ENCODE measurements at regions not wholly inside any gene's neighbourhood (a gene's known extent, or its start where the extent isn't known, plus 50 kb on each side); places are given as distances from the start of the nearest gene placed in this dataset.
A peak's percentile ranks its signal among the peaks of the same experiment; 100 is the strongest.
"Not testable (repeated sequence)": the region's sequence is repeated elsewhere in the genome, so short reads cannot be mapped to it uniquely, and the experiment has no call there.

DNA sequence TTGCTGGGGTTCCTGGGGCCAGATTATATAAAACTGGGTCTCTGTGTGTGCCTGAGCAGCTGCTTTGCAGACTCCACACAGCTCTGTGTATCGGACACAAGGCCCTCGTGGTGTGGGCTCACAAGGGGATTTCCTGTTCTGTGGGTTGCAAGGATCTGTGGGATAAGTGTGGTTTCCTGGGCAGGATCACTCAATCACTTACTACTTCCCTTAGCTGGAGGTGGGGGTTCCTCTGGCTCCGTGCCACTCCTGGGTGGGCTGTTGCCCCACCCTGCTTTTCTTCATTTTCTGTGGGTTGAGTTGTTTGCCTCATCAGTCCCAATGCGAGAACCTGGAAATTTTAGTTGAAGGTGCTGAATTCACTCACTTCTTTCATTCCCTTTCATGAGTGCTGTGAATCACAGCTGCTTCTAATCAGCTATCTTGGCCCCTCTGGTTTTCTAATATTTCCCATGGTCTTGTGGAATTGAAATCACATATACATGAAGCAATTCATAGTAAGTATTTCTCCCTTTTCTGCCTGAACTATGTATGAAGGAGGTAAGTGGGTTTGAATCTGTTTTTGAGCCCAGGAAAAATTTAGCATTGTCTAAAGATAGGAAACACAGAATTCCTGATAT is 196.3 kb downstream of the DCDC2C start:
- peak; percentile 19 for DNase-seq

DNA sequence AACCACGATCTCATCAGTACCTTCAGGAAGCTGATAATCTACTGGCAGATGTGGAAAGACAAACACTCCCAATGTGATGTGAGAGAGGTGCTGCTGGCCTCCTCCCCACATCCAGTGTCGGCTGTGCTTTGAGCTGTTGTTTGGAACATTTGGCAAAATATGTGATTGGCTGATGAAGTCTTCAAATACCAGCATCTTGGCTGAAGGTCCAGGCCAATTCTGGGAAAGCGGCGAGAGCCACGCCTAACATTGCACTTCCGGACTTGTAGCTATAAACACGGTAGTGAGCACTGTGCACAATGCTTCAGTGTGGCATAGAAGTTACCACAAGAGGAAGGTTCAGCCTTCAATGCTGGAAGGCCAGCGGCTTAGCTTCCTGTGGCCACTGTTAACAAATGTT is 198.8 kb downstream of the DCDC2C start:
- DNase-seq: no peak

DNA sequence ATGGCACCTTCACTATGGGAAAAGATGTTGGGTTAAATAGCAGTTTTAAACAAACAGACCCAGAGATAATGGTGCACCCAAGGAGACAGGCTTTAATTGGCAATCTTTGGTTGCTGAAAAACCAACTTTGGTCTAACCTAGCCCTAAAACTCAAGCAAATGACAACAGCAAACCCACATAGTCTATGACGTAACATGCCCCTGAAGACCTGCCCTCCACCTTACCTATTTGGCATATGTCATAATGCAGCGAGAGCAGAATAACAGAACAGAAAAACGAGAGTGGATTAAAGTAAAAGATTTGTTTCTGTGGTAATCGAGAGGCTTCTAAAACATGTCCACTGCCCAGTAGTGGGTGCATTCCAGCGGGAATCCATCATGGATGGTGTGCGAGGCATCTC is 200.7 kb downstream of the DCDC2C start:
- no peak for DNase-seq

DNA sequence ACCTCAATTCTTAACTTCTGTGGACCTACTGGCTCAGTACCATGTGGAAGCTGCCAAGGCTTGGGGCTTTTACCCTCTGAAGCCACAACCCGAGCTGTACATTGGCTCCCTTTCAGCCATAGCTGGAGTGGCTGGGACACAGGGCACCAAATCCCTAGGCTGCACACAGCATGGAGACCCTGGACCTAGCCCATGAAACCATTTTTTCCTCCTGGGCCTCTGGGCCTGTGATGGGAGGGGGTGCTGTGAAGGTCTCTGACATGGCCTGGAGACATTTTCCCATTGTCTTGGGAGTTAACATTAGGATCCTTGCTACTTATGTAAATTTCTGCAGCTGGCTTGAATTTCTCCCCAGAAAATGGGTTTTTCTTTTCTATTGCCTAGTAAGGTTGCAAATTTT is 205.1 kb downstream of the DCDC2C start:
- DNase-seq: not testable (repeated sequence)

DNA sequence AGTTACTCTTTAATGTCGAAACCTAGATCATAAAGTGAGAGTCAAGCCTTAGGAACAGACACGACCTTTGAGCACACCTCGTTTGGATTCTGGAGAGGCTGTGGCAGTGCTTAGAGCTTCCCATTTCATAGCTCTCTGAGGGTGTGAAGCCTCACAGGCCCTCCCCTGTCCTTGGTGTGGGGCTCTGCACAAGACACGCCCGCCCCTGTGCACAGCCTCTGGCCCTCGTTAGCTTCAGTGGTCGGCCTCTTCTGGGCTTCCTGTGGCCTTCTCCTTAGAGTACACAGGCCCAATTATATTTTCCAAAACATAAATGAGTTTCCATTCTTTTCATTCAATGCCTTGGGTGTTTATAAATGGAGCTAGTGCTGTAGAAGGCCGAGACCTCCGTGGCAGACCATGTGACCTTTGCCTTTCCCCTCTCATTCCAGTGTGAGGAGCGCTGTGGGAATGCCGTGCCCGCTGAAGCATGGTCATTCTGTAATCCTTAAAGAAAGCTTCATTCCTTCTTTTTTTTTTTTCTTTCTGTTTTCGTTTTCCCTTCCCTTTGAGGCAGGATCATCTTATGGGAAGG is 208.6 kb downstream of the DCDC2C start:
- DNase-seq: no peak

DNA sequence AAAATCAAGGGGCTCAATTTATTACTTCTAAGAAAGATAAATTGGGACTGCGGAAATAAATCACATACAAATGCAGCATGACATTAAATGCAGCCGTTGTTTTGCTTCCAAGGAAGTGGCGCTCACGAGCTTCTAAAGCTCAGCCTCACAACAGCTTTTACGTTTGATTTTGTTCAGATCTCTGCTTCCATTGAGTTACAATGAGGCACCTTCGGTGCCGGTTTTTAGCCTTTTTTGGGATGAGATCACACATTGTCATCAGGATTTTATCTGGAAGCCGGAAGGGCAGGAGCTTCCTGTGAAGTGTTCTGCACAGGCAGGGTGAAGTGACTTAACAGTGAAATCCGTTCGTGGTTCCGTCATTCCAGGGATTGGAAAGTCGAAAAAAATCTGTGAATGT is 209.8 kb downstream of the DCDC2C start:
- no peak for DNase-seq

DNA sequence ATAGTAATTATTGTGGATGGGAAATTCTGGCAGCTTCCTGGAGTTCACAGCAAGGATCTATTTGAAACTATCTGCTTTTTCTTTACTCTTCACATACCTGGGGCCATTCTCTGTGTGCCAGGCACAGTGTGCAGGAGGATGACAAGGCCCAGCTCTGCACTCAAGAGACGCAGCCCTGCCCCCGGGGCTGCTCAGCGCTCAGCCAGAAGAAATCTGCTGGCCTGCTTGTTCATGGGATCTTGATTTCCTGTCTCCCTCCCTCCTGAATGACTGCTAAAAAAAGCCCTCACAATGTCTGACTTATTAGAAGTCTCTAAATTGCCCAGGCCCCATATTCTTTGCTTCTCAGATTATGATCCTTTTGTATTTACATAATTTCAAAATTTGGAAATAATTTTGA is 210.9 kb downstream of the DCDC2C start:
- DNase-seq: no peak

DNA sequence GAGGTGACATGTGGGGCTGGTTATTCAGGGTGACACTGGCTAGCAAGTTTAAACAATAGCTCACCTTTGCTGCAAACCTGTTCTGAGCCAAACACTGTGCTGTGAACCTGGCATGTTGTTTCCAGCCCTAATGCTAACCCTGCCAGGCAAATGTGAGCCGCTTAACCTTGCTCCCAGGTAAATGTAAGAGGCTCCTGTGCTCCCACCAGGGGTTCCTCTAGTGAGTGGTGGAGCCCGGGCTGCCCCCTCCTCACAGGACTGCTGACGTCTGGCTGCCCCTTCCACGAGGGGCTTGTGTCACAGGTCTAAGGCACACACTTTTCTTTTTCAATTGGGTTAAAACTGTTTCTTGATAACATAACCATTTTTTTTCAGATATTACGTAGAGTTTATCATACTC is 223.7 kb downstream of the DCDC2C start:
- no peak for DNase-seq

DNA sequence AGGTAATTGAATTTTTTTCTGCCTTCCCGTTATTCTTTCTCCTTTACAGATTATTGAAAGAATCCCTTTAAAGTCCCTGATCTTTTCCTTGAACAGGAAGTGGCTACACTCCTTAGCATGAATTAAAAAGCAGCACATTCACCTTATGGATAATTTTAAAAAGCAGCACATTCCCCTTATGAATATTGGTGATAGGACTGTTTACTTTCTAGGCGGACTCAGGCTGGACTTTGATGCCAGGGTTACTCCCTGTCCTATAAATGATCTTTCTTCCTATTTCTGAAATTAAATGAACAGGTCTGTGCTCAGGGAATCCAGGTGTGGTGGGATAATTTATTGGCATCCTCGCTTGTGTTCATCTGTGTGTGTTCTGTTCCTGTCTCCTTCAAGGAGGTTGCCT is 226.0 kb downstream of the DCDC2C start:
- DNase-seq: no peak

DNA sequence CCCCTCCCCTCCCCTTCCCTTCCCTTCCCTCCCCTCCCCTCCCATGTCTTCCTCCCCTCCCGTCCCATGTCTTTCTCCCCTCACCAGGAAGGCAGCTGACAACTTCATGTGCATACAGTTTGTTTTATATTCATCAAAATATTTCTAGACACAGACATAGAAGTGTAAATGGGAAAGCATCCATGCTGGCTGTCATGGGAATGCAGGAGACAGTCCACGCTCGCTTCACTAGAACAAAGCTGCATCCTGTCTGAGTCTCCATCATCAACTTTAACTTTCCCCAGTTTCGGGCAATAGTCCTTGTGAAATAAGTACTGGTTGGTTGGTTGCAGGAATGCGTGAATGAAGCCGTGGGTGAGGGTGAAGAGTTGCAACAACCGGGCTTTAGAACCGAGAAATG is 226.9 kb downstream of the DCDC2C start:
- DNase-seq: no peak

DNA sequence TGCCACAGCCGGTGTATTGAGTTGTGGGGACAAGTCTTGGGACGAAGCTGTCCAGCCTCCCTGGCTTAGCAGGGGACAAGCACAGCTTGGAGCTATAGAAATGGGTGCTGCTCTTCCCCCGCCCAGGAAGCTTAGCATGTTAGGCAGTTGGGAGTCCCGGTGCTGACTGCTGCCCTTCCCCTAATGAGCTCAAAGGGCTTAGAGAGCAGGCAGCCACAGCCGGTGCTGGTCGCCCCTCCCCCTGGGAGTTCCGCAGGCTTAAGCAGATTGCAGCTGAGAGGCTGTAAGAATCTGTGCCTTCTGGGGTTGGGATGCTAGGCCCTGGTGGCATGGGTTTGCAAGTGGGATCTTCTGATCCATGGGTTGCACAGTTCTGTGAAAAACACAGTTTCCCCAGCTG is 237.3 kb downstream of the DCDC2C start:
- DNase-seq: no peak

DNA sequence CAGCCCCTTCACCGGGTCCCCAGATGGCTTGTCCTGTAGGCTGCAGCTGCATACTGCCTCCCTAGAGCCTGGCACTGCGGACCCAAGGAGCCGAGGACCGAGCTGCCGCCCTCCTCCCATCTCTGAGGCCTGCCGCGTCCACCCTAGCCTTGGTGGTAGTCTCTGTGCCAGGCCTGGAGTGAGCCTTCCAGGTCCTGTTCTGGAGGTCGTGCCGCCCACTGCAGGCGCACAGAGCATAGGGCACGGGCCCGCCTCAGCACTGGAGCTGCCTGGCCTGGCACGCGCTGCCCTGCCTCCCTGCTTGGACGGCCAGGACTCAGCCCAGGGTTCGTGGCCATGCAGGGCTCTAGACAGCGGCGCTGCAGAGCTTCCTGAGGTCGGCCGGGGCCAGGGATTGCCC is 239.5 kb downstream of the DCDC2C start:
- no peak for DNase-seq

DNA sequence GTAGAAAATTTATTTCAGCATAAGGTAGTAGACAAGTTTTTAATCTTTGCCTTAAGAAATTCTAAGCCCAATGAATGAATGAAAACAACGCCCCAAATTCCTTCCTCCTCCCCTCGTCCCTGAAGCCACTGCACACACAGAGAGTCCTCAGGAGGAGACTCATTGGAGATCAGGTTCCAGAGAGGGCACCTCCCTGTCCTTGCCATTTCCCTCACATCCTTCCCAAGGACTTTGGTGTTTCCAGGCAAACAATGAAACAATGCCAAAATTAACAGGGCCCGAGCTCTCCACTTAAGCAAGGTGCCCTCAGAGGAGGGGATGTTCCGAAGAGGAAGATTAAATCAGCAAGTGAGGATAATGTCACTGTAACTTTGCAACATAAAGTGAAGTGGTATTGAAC is 240.7 kb downstream of the DCDC2C start:
- DNase-seq: no peak

DNA sequence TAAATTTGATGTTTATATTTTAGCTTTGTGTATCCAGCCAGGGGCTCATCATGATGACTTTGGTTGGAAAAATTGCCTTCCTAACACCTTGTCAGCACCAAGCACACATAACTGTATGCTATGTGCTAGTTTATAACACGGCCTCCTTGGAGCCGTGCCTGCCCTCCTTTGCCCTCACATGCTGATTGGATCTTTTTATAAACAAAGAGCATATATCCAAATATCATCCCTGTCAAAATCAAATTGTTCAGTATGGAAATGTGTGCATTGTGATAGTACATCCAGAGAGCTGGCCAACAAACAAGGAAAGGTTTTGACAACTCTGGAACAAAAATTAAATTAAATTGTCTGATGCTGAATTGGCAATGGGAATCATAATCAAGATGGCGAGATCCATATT is 241.5 kb downstream of the DCDC2C start:
- DNase-seq: no peak

DNA sequence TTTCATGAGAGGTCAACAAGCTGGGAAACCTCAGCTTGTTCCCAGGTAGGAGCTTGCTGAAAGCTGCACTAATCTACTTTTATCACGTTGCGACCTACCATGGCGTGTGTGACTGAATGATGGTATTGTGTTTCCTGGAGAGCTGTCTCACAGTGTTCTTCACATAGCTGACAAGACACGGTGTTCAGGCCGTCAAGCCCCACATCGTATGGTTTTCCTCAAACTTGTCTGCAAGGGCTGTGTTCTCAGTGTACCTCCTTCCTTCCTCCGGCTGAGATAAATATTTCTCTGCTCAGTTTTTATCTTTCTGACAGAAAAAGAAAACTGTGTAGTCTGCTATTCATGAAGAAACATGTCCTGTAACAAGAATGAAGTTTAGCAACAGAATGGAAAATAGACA is 244.8 kb downstream of the DCDC2C start:
- DNase-seq: no peak

DNA sequence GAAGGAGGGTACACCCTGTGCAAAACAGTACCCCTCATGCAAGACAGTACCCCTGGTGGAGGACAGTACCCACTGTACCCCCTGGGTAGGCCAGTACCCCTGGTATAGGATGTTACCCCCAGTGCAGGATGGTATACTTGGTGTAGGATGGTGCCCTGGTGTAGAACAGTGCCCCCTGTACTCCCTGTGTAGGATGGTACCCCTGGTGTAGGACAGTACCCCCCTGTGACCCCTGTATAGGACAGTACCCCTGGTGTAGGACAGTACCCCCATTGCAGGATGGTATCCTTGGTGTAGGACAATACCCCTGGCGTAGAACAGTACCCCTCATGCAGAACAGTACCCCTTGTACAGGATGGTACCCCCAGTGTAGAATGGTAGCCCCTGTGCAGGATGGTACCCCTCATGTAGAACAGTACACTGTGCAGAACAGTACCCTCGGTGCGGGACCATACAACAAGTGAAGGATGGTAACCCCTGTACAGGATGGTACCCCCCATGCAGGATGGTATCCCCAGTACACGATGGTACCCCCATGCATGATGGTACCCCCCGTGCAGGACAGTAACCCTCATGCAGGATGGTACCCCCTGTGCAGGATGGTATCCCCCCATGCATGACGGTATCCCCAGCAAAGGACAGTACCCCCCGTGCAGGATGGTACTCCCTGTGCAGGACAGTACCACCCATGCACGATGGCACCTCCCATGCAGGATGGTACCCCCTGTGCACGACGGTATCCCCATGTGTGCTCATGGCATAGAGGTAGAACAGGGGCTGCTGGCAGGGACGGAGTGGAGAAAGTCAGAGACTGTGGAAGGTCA is 248.0 kb downstream of the DCDC2C start:
- no peak for DNase-seq

DNA sequence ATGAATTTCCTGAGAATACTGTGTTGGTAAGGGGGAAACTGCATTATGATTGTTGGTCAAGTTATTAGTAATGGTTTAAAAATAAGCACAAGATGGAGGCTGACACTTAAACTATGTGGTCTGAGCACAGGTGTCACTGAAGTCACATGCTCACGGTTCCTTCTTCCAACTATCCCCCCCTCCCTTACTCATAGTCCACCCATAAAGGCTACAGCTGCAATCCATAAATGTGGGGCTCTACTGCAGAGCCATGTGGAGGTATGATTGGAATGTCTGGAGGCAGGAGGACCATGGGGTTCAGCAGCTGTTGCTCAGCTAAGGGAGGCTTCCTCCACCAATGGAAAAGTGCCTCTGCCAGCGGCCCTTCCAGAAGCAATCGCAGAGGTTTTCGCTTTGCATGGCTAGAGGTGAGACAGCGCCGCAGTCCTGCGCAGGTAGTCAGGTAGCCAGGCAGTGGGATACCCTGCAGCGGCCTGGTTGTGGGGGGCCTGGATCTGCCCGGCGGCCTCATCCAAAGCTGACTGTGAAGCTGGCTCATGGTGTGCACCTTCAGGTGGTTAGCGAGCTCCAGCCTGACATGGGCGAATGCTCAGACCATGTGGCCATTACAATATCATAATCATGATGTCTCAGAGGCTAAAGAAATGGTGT is 249.6 kb downstream of the DCDC2C start:
- no peak for DNase-seq

DNA sequence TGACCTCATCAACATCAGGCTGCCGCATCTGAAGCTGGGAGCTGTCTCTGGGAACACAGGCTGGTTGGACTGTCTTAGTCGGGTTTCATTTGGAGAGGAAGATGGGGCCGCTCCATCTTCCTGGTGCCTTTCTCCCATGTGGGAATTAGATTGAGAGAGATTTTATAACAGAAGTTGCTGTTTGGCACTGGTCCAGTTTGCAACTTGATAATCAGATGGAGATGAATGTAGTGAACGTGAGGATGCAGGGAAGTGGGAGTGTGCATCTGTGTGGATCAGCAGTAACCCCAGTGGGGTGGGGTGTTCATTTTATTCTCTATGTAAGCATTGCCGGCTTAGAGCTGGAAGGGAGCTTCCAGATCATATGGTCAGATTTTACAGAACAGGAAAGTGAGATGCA is 250.9 kb downstream of the DCDC2C start:
- no peak for DNase-seq

DNA sequence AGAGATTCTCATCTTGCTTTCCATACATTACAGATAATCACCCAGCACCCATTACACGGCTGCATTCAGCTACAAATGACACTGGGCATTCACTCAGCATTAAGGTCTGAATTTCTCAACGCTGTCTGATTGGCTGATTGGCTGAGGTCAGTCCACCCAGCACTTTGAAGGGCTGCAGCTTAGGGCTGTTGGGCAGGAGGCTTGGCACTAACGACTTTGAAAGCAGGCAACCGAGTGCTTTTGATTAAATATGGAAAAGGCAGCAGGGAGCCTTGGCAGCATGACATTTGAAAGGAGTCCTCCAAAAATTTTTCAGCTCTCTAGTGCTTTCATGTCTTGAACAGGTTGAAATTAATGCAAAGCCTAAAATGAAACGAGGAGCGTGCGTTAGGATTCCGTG is 253.0 kb downstream of the DCDC2C start:
- DNase-seq: no peak

DNA sequence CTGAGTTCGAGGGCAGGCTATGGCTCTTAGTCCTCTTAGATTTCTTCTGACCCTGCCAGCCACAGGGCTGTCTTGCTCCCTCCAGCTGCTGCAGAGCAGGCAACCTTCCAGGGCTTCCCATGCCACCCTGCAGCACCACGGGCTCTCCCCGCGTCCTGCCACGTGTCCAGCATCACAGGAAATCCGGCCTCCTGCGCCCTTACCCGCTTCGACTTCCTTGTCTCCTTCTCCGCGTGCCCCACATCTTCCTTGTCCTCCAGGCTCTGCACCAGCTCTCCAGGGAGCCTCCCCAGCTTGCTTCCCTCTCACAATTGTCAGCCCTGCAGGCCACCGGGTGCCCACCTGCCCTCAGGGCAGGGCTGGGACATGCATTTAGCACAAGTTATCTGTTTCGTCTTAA is 253.5 kb downstream of the DCDC2C start:
- DNase-seq: no peak

DNA sequence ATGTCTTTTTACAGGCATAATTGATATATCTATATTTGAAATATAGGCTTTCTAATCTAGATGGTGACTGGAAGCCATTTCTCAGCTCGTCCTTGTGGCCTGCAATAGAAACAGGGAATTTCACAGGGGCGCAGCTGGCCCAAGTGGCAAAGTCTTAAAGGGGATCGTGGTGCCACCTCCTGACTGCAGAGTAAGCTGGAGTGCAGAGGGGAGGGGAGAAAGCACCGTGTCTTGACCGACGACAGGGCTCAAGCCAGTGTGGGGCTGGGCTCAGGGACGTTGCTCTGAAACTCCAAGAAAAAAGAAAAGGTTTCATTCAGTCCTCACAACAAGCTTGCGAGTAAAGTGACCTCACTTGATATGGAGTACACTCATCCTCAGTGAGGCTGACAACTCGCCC is 255.1 kb downstream of the DCDC2C start:
- DNase-seq: no peak

DNA sequence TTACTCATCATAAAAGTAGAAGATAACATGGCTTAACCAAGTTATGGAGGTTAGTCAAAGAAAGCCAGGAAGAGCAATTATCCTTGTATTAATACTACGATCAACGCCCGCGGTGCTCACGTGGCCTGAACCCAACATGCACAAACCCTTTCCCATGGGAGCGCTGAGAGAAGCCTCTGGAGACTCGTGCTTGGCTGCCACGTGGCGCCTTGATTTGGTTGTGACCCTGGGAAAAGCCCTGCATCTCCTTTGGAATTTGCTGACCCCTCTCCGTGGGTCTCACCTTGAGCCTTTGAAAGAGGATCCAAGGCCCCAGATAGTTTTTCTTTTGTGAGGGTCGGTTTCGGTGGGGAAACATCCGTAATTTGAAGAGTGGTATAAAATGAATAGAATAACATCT is 255.6 kb downstream of the DCDC2C start:
- no peak for DNase-seq

DNA sequence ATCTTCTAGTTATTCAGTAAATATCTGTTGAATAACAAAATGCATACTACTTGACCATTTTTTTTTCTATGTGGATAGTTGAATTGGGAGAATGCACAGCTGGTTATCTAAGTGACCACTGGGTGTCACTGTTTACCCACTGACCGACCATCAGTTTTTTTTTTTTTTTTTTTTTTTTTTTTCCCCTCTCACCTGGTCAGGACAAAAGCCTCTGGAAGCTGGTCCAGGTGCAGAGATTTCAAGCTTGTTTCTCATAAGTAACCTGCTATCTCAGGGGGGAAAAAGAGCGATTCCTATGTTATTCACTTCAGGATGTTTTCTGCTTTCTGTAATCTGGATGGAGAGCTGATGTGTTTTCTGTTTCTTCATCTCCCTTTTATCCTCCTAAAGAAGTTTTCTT is 256.0 kb downstream of the DCDC2C start:
- DNase-seq: peak; percentile 58

DNA sequence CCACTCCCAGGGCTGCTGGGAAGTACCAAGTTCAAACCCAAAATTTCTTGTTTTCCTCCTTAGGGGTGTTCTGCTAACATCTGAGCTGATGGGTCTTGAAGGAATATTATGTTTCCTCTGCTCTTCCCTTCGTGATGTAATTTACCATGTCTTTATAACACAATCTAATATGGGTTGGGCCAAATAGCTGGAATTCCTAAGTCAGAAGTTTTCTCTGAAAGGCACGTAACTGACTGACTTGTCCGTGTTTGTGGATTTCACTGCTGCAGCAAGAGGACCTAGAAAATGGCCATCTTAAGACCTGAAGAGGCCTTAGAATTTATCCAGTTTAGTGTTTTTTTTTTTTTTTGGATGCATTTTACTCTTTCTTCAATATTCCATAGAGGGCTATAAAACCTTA is 256.7 kb downstream of the DCDC2C start:
- no peak for DNase-seq

Data from hematopoietic multipotent progenitor cell treated with erythropoietin and hydrocortisone succinate and interleukin-3 and kit ligand, for 4 days (in vitro differentiated cells).